ENCODE measurements at regions not wholly inside any gene's neighbourhood (a gene's known extent, or its start where the extent isn't known, plus 50 kb on each side); places are given as distances from the start of the nearest gene placed in this dataset.
"Not testable (repeated sequence)": the region's sequence is repeated elsewhere in the genome, so short reads cannot be mapped to it uniquely, and the experiment has no call there.

- DNase-seq (ENCODE audit: low spot score), result not testable (repeated sequence)
Observed at GRCh38 chr9:138174954-138175353, 297.4 kb downstream of the CACNA1B start.

GRCh38 chr9:138175354-138175753 lies 297.8 kb downstream of the CACNA1B start:
- DNase-seq (ENCODE audit: low spot score), result not testable (repeated sequence)

- DNase-seq (ENCODE audit: low spot score), result not testable (repeated sequence)
Observed at GRCh38 chr9:138177091-138177490, 299.5 kb downstream of the CACNA1B start.

- DNase-seq (ENCODE audit: low spot score), result not testable (repeated sequence)
Observed at GRCh38 chr9:138179003-138179402, 301.4 kb downstream of the CACNA1B start.

- DNase-seq (ENCODE audit: low spot score), result not testable (repeated sequence)
Observed at GRCh38 chr9:138179671-138180070, 302.1 kb downstream of the CACNA1B start.

GRCh38 chr9:138181963-138182362 lies 304.4 kb downstream of the CACNA1B start:
- not testable (repeated sequence) for DNase-seq (ENCODE audit: low spot score)

- DNase-seq (ENCODE audit: low spot score), result not testable (repeated sequence)
Observed at GRCh38 chr9:138197156-138197555, 319.6 kb downstream of the CACNA1B start.

- not testable (repeated sequence) for DNase-seq (ENCODE audit: low spot score)
Observed at GRCh38 chr9:138198963-138199362, 321.4 kb downstream of the CACNA1B start.

GRCh38 chr9:138199917-138200316 lies 322.3 kb downstream of the CACNA1B start:
- DNase-seq (ENCODE audit: low spot score), result not testable (repeated sequence)

- not testable (repeated sequence) for DNase-seq (ENCODE audit: low spot score)
Observed at GRCh38 chr9:138200481-138201142, 323.0 kb downstream of the CACNA1B start.

GRCh38 chr9:138201167-138201889 lies 323.7 kb downstream of the CACNA1B start:
- DNase-seq (ENCODE audit: low spot score), result not testable (repeated sequence)

GRCh38 chr9:138202043-138202442 lies 324.5 kb downstream of the CACNA1B start:
- not testable (repeated sequence) for DNase-seq (ENCODE audit: low spot score)

GRCh38 chr9:138203304-138203703 lies 325.7 kb downstream of the CACNA1B start:
- DNase-seq (ENCODE audit: low spot score), result not testable (repeated sequence)

GRCh38 chr9:138203872-138204271 lies 326.3 kb downstream of the CACNA1B start:
- not testable (repeated sequence) for DNase-seq (ENCODE audit: low spot score)

- DNase-seq (ENCODE audit: low spot score), result not testable (repeated sequence)
Observed at GRCh38 chr9:138206108-138206507, 328.5 kb downstream of the CACNA1B start.

GRCh38 chr9:138207300-138208179 lies 330.0 kb downstream of the CACNA1B start:
- not testable (repeated sequence) for DNase-seq (ENCODE audit: low spot score)

GRCh38 chr9:138209071-138209644 lies 331.6 kb downstream of the CACNA1B start:
- DNase-seq (ENCODE audit: low spot score), result not testable (repeated sequence)

GRCh38 chr9:138210388-138210986 lies 332.9 kb downstream of the CACNA1B start:
- not testable (repeated sequence) for DNase-seq (ENCODE audit: low spot score)

- DNase-seq (ENCODE audit: low spot score), result not testable (repeated sequence)
Observed at GRCh38 chr9:138211070-138211469, 333.5 kb downstream of the CACNA1B start.

- DNase-seq (ENCODE audit: low spot score), result not testable (repeated sequence)
Observed at GRCh38 chr9:138211544-138212219, 334.1 kb downstream of the CACNA1B start.
